ENCODE measurements at regions not wholly inside any gene's neighbourhood (a gene's known extent, or its start where the extent isn't known, plus 50 kb on each side); places are given as distances from the start of the nearest gene placed in this dataset.

DNA sequence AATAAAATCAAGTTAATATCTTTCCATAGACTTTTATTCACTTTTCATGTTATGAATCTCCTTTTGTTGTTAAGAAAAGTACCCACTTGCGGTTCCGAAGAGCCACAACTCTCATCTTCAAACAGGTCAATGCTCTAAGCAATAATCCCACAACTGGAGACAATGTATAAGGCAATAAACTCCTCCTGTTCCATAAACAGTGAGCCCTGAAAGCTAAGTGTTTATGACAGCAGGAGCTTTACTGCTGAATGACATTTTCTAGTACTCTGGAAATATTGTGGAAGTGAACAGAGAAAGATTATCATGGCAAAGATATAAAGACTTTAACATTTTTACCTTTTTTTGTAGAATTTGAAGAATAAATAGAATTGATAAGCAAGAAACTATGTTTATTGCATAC, 213.5 kb upstream of the MBL2 start:
- TF ChIP-seq POLR2A (IDR thresholded peaks at IDR 0.05; ENCODE audit: low read depth, low read length) (no peak), TAF1 (IDR thresholded peaks at IDR 0.05; ENCODE audit: low read depth, low read length) (no peak), POLR2AphosphoS5 (IDR thresholded peaks at IDR 0.05; ENCODE audit: low read depth, low read length) (no peak), POU2F2 (IDR thresholded peaks at IDR 0.05; ENCODE audit: low read depth, low read length) (no peak), SPI1 (IDR thresholded peaks at IDR 0.05; ENCODE audit: low read depth, low read length) (no peak)
